Common myeloid progenitor, CD34-positive (primary cell): ENCODE measurements at regions not wholly inside any gene's neighbourhood (a gene's known extent, or its start where the extent isn't known, plus 50 kb on each side); places are given as distances from the start of the nearest gene placed in this dataset.

Experiments
- CTCF ChIA-PET: fragments of 350-600 bp; sonication (Branson Sonifier 250); formaldehyde crosslinking; loops from one replicate; lab custom pipeline; 2021; ENCODE audit warnings: antibody characterized with exemption; lab: Charles Lee
- POLR2A ChIA-PET: fragments of 350-600 bp; sonication (Branson Sonifier 250); formaldehyde crosslinking; loops from one replicate; lab custom pipeline; 2021; ENCODE audit warnings: antibody characterized with exemption; lab: Charles Lee
- DNase-seq, 3 donors: peaks; one replicate each; pipeline versions ENCODE4 v3.0.0 to v3.0.0-alpha.2; 2013
- H3K27ac ChIP-seq, 2 experiments: 1 replicate in 1 of 2; 2 replicates in 1 of 2; pipeline ENCODE4 v1.7.0; 2013; ENCODE audit warnings: inconsistent platforms in 2 of 2, low read length in 2 of 2, mild to moderate bottlenecking in 2 of 2, low read depth in 1 of 2, moderate library complexity in 1 of 2; ENCODE audit not compliant: severe bottlenecking in 2 of 2, insufficient read depth in 1 of 2, poor library complexity in 1 of 2
- H3K27me3 ChIP-seq, 5 experiments: replicated peaks in 2 of 5; 1 replicate in 3 of 5; 2 replicates in 2 of 5; pipeline versions ENCODE4 v1.6.1 to v1.7.0; 2013; ENCODE audit warnings: low read length in 4 of 5, mild to moderate bottlenecking in 2 of 5, moderate library complexity in 2 of 5, inconsistent platforms in 1 of 5; ENCODE audit not compliant: insufficient read depth in 5 of 5, control insufficient read depth in 4 of 5
- H3K36me3 ChIP-seq, 4 experiments: 1 replicate in 2 of 4; 2 replicates in 2 of 4; pipeline versions ENCODE4 v1.6.1 to v1.7.0; 2013; ENCODE audit warnings: low read length in 3 of 4, control low read depth in 1 of 4, mild to moderate bottlenecking in 1 of 4; ENCODE audit not compliant: control insufficient read depth in 4 of 4, insufficient read depth in 4 of 4
- H3K4me1 ChIP-seq, 4 experiments: 1 replicate in 3 of 4; 2 replicates in 1 of 4; pipeline versions ENCODE4 v1.6.1 to v1.7.1; 2013; ENCODE audit warnings: low read length in 3 of 4, mild to moderate bottlenecking in 3 of 4, control low read depth in 1 of 4, inconsistent platforms in 1 of 4, moderate library complexity in 1 of 4; ENCODE audit not compliant: control insufficient read depth in 4 of 4, insufficient read depth in 4 of 4; ENCODE audit errors: control extremely low read depth in 1 of 4
- H3K4me3 ChIP-seq, 7 experiments: 1 replicate in 4 of 7; 2 replicates in 3 of 7; pipeline versions ENCODE4 v1.5.1 to v1.7.0; 2013; ENCODE audit warnings: mild to moderate bottlenecking in 7 of 7, low read length in 6 of 7, moderate library complexity in 6 of 7, inconsistent platforms in 2 of 7, low read depth in 2 of 7, control low read depth in 1 of 7; ENCODE audit not compliant: insufficient read depth in 4 of 7, control insufficient read depth in 1 of 7; ENCODE audit errors: extremely low read depth in 1 of 7
- H3K9me3 ChIP-seq, 5 experiments: 1 replicate in 4 of 5; 2 replicates in 1 of 5; pipeline versions ENCODE4 v1.6.1 to v1.7.1; 2013; ENCODE audit warnings: low read length in 4 of 5, mild to moderate bottlenecking in 2 of 5, inconsistent platforms in 1 of 5, low read depth in 1 of 5, moderate library complexity in 1 of 5; ENCODE audit not compliant: control insufficient read depth in 4 of 5, insufficient read depth in 2 of 5; ENCODE audit errors: control extremely low read depth in 1 of 5
- WGBS: methylation state at CpG from one replicate; pipeline ENCODE4 v1.1.5; 2013; ENCODE audit not compliant: insufficient coverage; 5-methylcytosine and 5-hydroxymethylcytosine counted together

DNA sequence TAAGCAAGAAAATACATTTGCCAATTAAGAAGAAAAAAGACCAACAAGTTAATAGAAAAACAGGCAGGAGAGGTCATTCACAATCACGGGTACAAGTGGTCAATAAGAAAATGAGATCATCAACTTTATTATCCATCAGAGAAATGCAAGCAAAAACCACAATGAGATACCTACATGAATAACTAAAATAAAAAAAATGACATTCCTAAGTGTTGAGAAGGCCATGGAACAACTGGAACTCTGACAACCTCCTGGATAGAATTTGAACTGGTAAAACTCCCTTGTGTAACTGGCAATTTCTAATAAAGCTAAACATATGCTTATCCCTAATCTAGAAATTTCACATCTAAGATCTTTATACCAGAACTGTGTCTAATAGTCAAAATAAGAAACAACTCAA, 135.4 kb upstream of the BACE2 start:
- Histone ChIP-seq H3K27me3 (peaks cover 0 to 9% (median 0%) of the 10 kb centered on the region in 5 experiments), H3K27ac (no peak overlapping the region), H3K36me3 (no peaks in the 10 kb centered on the region), H3K9me3 (peaks cover 0 to 3% (median 0%) of the 10 kb centered on the region in 5 experiments), H3K4me1 (no peaks in the 10 kb centered on the region), H3K4me3 (no peak overlapping the region)
- DNase-seq: no peak
- ChIA-PET CTCF (no interaction called here), POLR2A (no interaction called here)
- WGBS: no CpG with 5 or more reads among the region's 1 CpG

DNA sequence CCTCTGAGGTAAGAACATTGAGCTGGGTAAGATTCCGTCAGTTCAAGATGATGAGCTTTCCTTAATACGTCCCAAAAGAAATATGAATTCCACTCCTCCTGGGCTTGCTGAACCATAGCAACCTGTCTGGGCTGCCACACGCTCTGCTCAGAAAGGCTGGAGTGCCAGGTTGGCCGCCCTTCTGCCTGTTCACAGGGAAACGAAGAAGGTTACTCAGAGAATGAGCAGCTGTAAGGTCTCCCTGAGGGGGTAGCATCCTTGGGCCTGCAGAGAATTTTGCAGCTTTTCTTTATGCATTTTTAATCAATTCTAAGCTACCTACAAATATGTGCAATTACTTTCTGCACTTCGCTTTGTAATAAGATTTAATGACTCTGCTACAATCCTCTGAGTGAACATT, 130.7 kb upstream of the BACE2 start:
- Histone ChIP-seq H3K27me3 (no peaks in the 10 kb centered on the region), H3K4me1 (peaks cover 0 to 3% (median 0%) of the 10 kb centered on the region in 4 experiments), H3K36me3 (no peaks in the 10 kb centered on the region), H3K27ac (no peak overlapping the region), H3K4me3 (no peak overlapping the region), H3K9me3 (peaks cover 0 to 3% (median 0%) of the 10 kb centered on the region in 5 experiments)
- CTCF ChIA-PET: no interaction called here
- no peak for DNase-seq
- POLR2A ChIA-PET: no interaction called here
- WGBS: 97% methylated on average over 5 of the region's 6 CpGs

DNA sequence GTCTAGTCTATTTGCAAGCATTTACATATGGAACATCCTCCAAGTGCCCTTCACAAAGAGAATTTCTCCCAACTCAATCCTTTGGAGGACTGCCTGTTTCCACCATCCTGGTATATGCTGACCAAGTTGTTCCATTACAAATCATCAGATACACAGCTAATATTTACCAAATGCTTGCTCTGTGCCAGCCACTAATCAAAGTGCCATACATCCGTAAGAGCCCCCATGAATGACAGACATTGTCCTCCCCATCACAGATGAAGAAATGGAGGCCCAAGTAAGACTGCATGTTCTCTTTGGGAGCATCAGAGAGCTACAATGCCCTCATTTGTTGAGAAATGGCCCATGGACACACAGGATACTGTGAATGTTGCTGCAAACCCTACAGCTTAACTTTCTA, 130.0 kb upstream of the BACE2 start:
- Histone ChIP-seq H3K27me3 (no peaks in the 10 kb centered on the region), H3K36me3 (no peaks in the 10 kb centered on the region), H3K4me1 (peaks cover 0 to 3% (median 0%) of the 10 kb centered on the region in 4 experiments), H3K9me3 (peaks cover 0 to 3% (median 0%) of the 10 kb centered on the region in 5 experiments), H3K27ac (no peak overlapping the region), H3K4me3 (no peak overlapping the region)
- no peak for DNase-seq
- WGBS: 100% methylated on average over 1 of the region's 1 CpG
- POLR2A ChIA-PET: no interaction called here
- CTCF ChIA-PET: no interaction called here

DNA sequence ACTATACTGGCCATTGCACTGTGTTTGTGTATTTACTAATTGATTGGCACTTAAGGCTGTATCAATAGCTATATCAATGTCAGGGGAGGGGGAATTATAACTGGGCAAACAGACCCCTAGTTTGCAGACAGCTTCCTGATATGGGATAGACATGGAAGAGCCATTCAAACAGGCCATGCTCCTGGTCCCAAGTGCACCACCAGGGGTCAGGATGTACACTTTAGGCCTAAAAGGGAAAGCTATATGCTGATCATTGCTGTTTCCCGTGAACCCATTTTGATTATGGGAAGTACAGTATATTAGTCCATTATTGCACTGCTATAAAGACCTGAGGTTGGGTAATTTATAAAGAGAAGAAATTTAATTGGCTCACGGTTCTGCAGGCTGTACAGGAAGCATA, 124.9 kb upstream of the BACE2 start:
- CTCF ChIA-PET: no interaction called here
- POLR2A ChIA-PET: no interaction called here

DNA sequence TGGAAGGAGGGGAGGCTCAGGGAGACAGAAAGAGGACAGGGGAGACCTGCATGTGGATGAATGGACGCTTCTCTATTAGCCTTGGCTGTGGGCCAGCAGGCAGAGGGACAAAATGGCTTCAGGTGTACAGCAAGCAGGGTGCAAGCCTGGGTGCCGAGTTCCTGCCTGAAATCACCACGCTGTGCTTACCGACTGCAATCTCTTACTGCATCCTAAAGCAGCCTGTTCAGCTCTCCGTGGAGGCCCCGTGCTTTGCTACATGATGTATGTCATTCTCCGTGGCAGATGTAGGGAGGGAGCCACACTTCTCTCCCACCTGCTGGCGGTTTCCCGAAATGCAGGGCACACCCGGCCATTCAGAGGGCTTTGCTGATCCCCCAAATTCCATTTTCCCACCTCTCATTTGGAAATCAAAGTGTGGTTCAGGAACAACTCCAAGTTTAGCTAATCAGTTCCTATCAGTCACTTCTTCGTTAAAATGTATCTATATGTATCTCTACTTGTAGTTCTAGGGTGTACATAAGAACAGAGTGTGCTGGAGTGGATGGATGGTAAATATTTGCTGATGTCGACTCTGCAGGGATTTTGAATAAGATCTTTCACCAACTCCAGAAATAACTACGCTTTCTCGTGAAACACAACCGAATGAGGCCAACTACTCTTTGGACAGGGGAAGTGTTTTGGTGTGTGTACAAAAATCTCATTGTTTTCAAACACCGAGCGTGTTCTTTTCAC, 122.3 kb upstream of the BACE2 start:
- H3K36me3 ChIP-seq: no peaks in the 10 kb centered on the region
- CTCF ChIA-PET: no interaction called here
- H3K27ac ChIP-seq: no peak overlapping the region
- peaks cover 0 to 3% (median 0%) of the 10 kb centered on the region in 5 experiments for H3K27me3 ChIP-seq
- DNase-seq: peak in 2 of 3 donors; percentile 18 to 27
- peaks cover 0 to 4% (median 0%) of the 10 kb centered on the region in 4 experiments for H3K4me1 ChIP-seq
- POLR2A ChIA-PET: no interaction called here
- H3K9me3 ChIP-seq: no peaks in the 10 kb centered on the region
- 56% methylated on average over 15 of the region's 17 CpGs for WGBS
- peak overlapping the region in 1 of 7 experiments; percentile 29 for H3K4me3 ChIP-seq

More for the DNA sequence above, 124.9 kb upstream of the BACE2 start:
- 100% methylated on average over 2 of the region's 2 CpGs for WGBS
- Histone ChIP-seq H3K27me3 (peaks cover 0 to 3% (median 0%) of the 10 kb centered on the region in 5 experiments), H3K4me3 (no peak overlapping the region), H3K36me3 (no peaks in the 10 kb centered on the region), H3K9me3 (no peaks in the 10 kb centered on the region), H3K4me1 (peaks cover 0 to 3% (median 0%) of the 10 kb centered on the region in 4 experiments), H3K27ac (no peak overlapping the region)
- no peak for DNase-seq

DNA sequence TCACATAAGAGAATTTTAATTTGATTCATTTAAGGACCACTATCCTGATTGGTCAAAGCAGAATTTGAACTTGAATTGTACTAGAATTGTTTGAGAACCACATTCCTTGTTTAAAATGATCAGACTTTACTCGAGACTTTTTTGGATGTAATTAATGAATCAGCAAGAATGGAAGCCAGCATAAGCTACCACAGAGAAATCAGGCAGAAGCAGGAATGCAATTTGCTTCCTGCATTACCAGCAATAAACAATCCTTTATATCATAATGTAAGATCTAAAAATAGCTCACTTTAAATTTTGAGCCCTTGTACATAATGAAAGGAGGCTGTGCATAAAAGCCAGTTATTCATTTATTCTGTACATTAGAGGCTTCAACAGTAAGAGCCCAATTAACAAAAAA, 119.8 kb upstream of the BACE2 start:
- no peaks in the 10 kb centered on the region for H3K9me3 ChIP-seq
- H3K36me3 ChIP-seq: no peaks in the 10 kb centered on the region
- no peak overlapping the region for H3K4me3 ChIP-seq
- no peak overlapping the region for H3K27ac ChIP-seq
- ChIA-PET CTCF (interaction anchor here (0.6 kb wide), 1 partner anchor 107 kb away, joined by 3 read pairs; no protein-coding TSS in a partner anchor), POLR2A (no interaction called here)
- H3K4me1 ChIP-seq: peaks cover 0 to 4% (median 0%) of the 10 kb centered on the region in 4 experiments
- WGBS: no CpG with 5 or more reads among the region's 1 CpG
- H3K27me3 ChIP-seq: peaks cover 0 to 3% (median 0%) of the 10 kb centered on the region in 5 experiments
- peak in 1 of 3 donors; percentile 6 for DNase-seq

DNA sequence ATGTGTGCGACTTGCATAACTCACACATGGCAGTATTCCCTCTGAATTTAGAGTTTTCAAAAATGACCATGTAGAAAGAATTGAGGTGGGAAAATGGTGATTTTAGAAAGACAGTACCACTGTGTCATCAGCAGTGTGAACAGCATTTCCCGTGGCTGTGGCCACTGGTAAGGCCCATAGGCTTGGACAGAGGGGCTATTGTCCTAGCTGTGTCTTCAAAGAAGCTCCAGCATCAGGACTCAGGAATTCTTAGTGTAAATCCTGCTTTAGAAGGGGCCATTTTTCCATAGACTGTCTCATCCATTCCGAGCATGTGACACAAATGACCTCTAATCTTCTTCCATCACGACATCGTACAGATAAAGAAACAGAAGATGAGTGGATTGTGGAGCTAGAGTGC, 119.3 kb upstream of the BACE2 start:
- WGBS: 88% methylated on average over 2 of the region's 5 CpGs
- H3K4me3 ChIP-seq: no peak overlapping the region
- ChIA-PET POLR2A (no interaction called here), CTCF (interaction anchor here (0.6 kb wide), 1 partner anchor 106 kb away, joined by 3 read pairs; no protein-coding TSS in a partner anchor)
- no peak for DNase-seq
- H3K27ac ChIP-seq: no peak overlapping the region
- H3K4me1 ChIP-seq: peaks cover 0 to 4% (median 0%) of the 10 kb centered on the region in 4 experiments
- H3K27me3 ChIP-seq: peaks cover 0 to 3% (median 0%) of the 10 kb centered on the region in 5 experiments
- no peaks in the 10 kb centered on the region for H3K36me3 ChIP-seq
- H3K9me3 ChIP-seq: no peaks in the 10 kb centered on the region
